NCI-H345 (cell line): ENCODE measurements at regions not wholly inside any gene's neighbourhood (a gene's known extent, or its start where the extent isn't known, plus 50 kb on each side); places are given as distances from the start of the nearest gene placed in this dataset.
"Not testable (repeated sequence)": the region's sequence is repeated elsewhere in the genome, so short reads cannot be mapped to it uniquely, and the experiment has no call there.

ENCODE experiments used
- DNase-seq: peaks from one replicate; lab custom pipeline; 2025; lab: John Stamatoyannopoulos, UW

DNA sequence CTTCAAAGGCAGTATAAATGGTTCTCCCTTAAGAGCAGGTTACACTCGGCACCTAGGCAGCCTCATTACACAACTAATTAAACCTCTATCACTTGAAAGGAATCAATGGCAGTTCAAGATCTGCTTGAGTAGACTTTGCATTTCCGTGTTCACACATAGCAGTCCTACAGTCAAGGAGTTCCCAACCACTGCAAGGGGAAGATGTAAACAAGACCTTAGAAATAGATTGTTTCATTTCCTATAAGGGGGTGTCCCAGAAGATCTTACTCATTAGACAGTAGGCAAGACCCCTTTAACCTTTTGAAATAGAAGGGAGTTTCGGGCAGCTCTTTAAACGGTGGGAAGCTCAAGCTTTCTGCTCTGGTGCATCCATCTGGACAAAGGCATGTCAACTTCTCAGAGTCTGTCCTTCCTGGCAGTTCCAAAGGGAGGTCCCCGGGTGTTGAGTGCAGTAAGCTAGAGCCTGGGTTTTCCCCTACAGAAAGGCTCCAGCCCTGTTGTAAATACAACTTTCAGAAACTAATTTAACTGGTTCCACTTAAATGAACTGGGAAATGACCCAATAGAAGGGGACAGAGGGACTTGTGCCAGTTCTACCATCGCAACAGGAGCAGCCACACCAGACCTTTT lies 150.8 kb downstream of the RBMX2 start:
- DNase-seq: no peak

DNA sequence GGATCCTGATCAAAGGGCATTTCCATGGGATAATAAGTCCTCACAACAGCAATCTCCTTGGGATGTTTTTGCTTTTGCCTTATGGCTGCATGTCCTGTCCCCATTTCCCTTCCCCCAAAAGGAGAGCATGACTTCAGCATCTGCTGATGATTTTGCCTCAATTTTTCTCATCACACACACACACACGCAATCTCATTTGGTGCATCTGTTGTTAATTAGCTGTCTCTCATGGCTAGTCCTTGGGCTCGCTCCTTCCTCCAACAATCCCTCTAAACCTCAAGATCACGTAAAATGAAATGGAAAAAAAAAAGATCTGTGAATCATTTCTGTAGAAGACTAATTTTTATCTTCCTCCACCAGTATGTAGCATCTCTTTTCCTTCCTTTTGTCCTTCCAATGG lies 153.6 kb downstream of the RBMX2 start:
- DNase-seq: no peak

DNA sequence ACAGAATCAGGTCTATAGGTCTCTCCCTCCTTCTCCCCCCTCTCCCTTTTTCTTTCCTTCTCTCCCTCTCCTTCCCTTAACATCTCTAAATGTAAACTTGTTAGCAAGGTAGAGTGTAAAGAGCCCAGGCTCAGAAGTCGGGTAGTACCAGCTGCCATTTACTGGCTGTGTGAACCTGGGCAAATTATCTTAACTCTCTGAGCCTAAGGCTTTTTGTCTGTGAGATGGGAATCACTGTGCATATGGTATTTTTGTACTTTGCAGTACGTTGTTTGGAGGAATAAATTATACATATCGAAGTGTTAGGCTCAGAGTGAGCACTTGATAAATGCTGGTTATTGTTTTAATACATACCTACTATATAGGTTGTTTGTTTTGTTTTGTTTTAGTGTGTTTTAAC lies 154.0 kb downstream of the RBMX2 start:
- no peak for DNase-seq

DNA sequence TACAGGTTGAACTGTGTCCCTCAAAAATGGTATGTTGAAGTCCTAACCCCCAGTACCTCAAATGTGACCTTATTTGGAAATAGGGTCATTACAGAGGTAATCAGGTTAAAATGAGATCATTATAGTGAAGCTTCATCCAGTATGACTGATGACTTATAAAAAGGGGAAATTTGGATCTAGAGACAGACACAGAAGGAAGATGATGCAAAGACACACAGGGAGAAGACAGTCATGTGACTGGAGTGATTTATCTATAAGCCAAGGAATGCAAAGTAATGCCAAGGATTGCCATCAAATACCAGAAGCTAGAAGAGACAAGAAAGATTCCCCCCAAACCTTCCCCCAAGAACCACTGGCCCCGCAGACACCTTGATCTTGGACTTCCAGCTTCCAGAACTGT lies 155.2 kb downstream of the RBMX2 start:
- DNase-seq: no peak

DNA sequence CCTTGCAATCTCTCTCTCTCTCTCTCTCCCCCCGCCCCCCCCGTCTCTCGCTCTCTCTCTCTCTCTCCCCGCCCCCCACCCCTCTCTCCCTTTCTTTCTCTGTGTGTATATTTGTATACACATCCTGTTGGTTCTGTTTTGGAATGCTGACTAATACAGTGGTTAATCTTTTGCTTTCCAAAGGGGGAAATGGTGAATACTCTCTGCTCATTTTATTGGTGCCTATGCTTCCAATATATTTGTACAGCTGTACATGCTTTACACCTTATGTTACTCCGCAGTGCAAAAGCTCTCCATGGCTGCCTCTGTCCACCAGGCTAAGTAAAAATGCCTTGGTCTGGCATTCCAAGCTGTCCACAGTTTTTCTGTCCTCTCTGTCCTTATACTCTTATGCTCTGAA lies 158.8 kb downstream of the RBMX2 start:
- no peak for DNase-seq

DNA sequence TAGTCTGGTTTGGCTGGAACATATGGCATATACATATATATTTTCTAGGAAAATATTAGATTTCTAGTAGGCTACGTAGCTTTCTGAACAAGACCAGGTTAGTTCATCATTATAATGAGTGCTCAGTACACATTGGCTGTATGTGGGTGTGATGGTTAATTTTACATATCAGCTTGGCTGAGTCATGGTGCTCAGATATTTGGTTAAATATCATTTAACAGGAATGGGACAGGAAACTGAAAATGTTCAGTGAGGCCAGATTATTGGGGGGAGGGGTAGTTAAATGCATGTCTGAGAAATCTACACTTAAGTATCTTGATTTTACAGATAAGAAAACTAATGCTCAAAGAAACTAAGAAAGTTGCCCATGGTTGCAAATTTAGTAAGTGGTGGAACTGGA lies 160.1 kb downstream of the RBMX2 start:
- DNase-seq: no peak

DNA sequence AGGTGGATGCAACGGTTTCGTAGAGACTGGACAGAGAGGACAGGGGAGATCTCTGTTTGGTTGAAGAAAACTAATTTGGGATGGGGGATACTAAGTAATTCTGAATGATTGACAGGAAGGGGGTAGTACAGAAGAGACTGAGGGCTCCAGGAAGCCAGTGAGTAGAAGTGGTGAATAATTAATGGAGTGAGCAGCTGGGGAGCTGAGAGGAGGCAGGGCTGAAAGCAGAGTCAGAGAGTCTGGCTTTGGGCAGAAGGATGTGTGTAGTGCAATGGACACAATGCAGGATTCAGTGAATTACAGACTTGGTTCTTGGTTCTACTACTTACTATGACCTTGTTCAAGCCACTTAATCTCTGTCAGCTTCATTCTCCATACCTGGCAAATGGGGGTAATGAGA lies 161.7 kb downstream of the RBMX2 start:
- DNase-seq: no peak

DNA sequence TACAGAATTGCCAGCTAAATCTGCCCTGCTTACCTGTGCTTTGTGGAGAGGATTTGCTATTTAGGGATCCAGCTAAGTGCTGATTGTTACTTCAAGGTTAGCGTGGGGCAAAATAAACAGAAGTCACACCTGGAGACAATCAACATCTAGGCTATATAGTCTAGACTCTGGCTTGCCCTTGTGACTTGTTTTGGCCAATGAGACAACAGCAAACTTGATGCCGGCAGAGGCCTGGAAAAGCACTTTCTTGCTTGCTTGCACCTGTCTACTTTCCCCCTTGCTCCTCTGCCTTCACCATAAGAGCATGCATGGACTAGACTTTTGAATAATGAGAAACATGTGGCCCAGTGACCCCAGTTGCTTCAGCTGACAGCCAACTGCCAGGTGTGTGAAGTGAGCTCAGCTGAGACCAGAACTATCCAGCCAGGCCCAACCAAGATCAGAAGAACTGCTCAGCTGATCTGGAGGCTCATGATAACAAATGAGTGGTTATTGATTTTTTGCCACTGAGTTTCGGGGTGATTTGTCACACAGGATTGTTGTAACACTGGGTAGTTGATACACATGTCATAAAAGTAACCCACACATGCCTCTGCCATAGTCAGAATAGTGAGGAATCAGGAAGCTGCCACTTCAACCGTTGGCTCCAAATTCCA lies 164.4 kb downstream of the RBMX2 start:
- DNase-seq: peak; percentile 41

DNA sequence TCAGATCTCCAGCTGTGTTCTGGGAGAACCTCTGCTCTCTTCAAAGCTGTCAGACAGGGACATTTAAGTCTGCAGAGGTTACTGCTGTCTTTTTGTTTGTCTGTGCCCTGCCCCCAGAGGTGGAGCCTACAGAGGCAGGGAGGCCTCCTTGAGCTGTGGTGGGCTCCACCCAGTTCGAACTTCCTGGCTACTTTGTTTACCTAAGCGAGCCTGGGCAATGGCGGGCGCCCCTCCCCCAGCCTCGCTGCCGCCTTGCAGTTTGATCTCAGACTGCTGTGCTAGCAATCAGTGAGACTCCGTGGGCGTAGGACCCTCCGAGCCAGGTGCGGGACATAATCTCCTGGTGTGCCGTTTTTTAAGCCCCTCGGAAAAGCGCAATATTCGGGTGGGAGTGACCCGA lies 171.2 kb downstream of the RBMX2 start:
- not testable (repeated sequence) for DNase-seq
